ENCODE measurements at regions not wholly inside any gene's neighbourhood (a gene's known extent, or its start where the extent isn't known, plus 50 kb on each side); places are given as distances from the start of the nearest gene placed in this dataset.

GRCh38 chr21:41075656-41076055, 92.3 kb upstream of the BACE2 start:
- DNase-seq (ENCODE audit: low read depth in 1 of 2, low spot score in 1 of 2), result no peak
- in situ Hi-C loops (cut with HindIII; ENCODE audit: low pct_unique_long_range_greater_than_20kb, low sequenced_read_pairs), result no loop called here
- TF ChIP-seq JUND (IDR thresholded peaks at IDR 0.05; ENCODE audit: low read depth), result no peak

GRCh38 chr21:41076064-41076463, 91.9 kb upstream of the BACE2 start:
- DNase-seq (ENCODE audit: low read depth in 1 of 2, low spot score in 1 of 2), result no peak
- in situ Hi-C loops (cut with HindIII; ENCODE audit: low pct_unique_long_range_greater_than_20kb, low sequenced_read_pairs), result no loop called here
- TF ChIP-seq JUND (IDR thresholded peaks at IDR 0.05; ENCODE audit: low read depth), result no peak

GRCh38 chr21:41079159-41079558, 88.8 kb upstream of the BACE2 start:
- TF ChIP-seq JUND (IDR thresholded peaks at IDR 0.05; ENCODE audit: low read depth), result no peak
- in situ Hi-C loops (cut with HindIII; ENCODE audit: low pct_unique_long_range_greater_than_20kb, low sequenced_read_pairs), result no loop called here
- DNase-seq (ENCODE audit: low read depth in 1 of 2, low spot score in 1 of 2), result no peak

- no peak for DNase-seq (ENCODE audit: low read depth in 1 of 2, low spot score in 1 of 2)
- in situ Hi-C loops (cut with HindIII; ENCODE audit: low pct_unique_long_range_greater_than_20kb, low sequenced_read_pairs), result no loop called here
- no peak for TF ChIP-seq JUND (IDR thresholded peaks at IDR 0.05; ENCODE audit: low read depth)
Observed at GRCh38 chr21:41080485-41081121, 87.4 kb upstream of the BACE2 start.

- in situ Hi-C loops (cut with HindIII; ENCODE audit: low pct_unique_long_range_greater_than_20kb, low sequenced_read_pairs), result no loop called here
- TF ChIP-seq JUND (IDR thresholded peaks at IDR 0.05; ENCODE audit: low read depth), result no peak
- no peak for DNase-seq (ENCODE audit: low read depth in 1 of 2, low spot score in 1 of 2)
Observed at GRCh38 chr21:41086569-41086968, 81.4 kb upstream of the BACE2 start.

GRCh38 chr21:41090981-41091380, 77.0 kb upstream of the BACE2 start:
- no peak for TF ChIP-seq JUND (IDR thresholded peaks at IDR 0.05; ENCODE audit: low read depth)
- no peak for DNase-seq (ENCODE audit: low read depth in 1 of 2, low spot score in 1 of 2)
- in situ Hi-C loops (cut with HindIII; ENCODE audit: low pct_unique_long_range_greater_than_20kb, low sequenced_read_pairs), result no loop called here

GRCh38 chr21:41091616-41092015, 76.3 kb upstream of the BACE2 start:
- in situ Hi-C loops (cut with HindIII; ENCODE audit: low pct_unique_long_range_greater_than_20kb, low sequenced_read_pairs), result no loop called here
- no peak for TF ChIP-seq JUND (IDR thresholded peaks at IDR 0.05; ENCODE audit: low read depth)

GRCh38 chr21:41092312-41092711, 75.6 kb upstream of the BACE2 start:
- DNase-seq (ENCODE audit: low read depth in 1 of 2, low spot score in 1 of 2), result no peak
- in situ Hi-C loops (cut with HindIII; ENCODE audit: low pct_unique_long_range_greater_than_20kb, low sequenced_read_pairs), result no loop called here
- no peak for TF ChIP-seq JUND (IDR thresholded peaks at IDR 0.05; ENCODE audit: low read depth)

More at GRCh38 chr21:41091616-41092015, 76.3 kb upstream of the BACE2 start:
- DNase-seq (ENCODE audit: low read depth in 1 of 2, low spot score in 1 of 2), result no peak

- no peak for TF ChIP-seq JUND (IDR thresholded peaks at IDR 0.05; ENCODE audit: low read depth)
- in situ Hi-C loops (cut with HindIII; ENCODE audit: low pct_unique_long_range_greater_than_20kb, low sequenced_read_pairs), result no loop called here
- no peak for DNase-seq (ENCODE audit: low read depth in 1 of 2, low spot score in 1 of 2)
Observed at GRCh38 chr21:41095983-41096382, 72.0 kb upstream of the BACE2 start.

- DNase-seq (ENCODE audit: low read depth in 1 of 2, low spot score in 1 of 2), result no peak
- in situ Hi-C loops (cut with HindIII; ENCODE audit: low pct_unique_long_range_greater_than_20kb, low sequenced_read_pairs), result no loop called here
- no peak for TF ChIP-seq JUND (IDR thresholded peaks at IDR 0.05; ENCODE audit: low read depth)
Observed at GRCh38 chr21:41098076-41098475, 69.9 kb upstream of the BACE2 start.

- no peak for DNase-seq (ENCODE audit: low read depth in 1 of 2, low spot score in 1 of 2)
- TF ChIP-seq JUND (IDR thresholded peaks at IDR 0.05; ENCODE audit: low read depth), result no peak
- in situ Hi-C loops (cut with HindIII; ENCODE audit: low pct_unique_long_range_greater_than_20kb, low sequenced_read_pairs), result no loop called here
Observed at GRCh38 chr21:41098481-41099042, 69.4 kb upstream of the BACE2 start.

- in situ Hi-C loops (cut with HindIII; ENCODE audit: low pct_unique_long_range_greater_than_20kb, low sequenced_read_pairs), result no loop called here
- DNase-seq (ENCODE audit: low read depth in 1 of 2, low spot score in 1 of 2), result peak in 1 of 2 experiments; percentile 61
- no peak for TF ChIP-seq JUND (IDR thresholded peaks at IDR 0.05; ENCODE audit: low read depth)
Observed at GRCh38 chr21:41100826-41101550, 67.0 kb upstream of the BACE2 start.

GRCh38 chr21:41102281-41102680, 65.7 kb upstream of the BACE2 start:
- in situ Hi-C loops (cut with HindIII; ENCODE audit: low pct_unique_long_range_greater_than_20kb, low sequenced_read_pairs), result no loop called here
- TF ChIP-seq JUND (IDR thresholded peaks at IDR 0.05; ENCODE audit: low read depth), result no peak
- DNase-seq (ENCODE audit: low read depth in 1 of 2, low spot score in 1 of 2), result no peak

All from T47D (cell line).